ENCODE measurements at regions not wholly inside any gene's neighbourhood (a gene's known extent, or its start where the extent isn't known, plus 50 kb on each side); places are given as distances from the start of the nearest gene placed in this dataset.

DNA sequence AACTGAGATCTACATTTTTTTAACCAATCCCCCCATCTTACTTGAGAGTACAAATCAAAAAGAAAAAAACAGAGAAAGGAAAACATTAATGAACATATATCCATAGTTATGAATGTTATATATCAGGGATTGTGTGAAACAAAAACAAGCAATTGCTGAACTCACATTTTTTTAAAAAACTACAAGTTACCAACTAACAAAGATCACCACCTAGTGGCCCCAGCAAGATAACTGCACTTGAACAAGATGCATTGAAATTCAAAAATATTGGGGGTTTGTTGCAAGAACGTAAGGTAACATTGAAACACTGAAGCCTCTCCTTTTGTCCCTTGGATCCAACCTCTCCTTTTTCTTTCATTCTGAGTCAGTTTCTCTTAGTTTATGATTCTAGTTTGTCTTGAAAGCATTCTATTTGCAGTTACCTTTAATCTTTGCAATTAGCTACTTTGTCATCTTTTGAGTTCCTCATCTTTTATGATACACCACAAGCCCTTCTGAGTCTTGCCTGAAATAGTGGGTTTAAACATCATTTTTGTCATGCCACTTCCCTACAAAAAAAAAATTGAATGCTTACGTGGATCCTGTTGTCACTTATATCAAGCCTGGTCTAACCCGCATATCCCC, 87.3 kb upstream of the TES start:
- no peak for TF ChIP-seq ZFX (IDR thresholded peaks at IDR 0.05; ENCODE audit: borderline replicate concordance)
- TF ChIP-seq, protein P1, sequence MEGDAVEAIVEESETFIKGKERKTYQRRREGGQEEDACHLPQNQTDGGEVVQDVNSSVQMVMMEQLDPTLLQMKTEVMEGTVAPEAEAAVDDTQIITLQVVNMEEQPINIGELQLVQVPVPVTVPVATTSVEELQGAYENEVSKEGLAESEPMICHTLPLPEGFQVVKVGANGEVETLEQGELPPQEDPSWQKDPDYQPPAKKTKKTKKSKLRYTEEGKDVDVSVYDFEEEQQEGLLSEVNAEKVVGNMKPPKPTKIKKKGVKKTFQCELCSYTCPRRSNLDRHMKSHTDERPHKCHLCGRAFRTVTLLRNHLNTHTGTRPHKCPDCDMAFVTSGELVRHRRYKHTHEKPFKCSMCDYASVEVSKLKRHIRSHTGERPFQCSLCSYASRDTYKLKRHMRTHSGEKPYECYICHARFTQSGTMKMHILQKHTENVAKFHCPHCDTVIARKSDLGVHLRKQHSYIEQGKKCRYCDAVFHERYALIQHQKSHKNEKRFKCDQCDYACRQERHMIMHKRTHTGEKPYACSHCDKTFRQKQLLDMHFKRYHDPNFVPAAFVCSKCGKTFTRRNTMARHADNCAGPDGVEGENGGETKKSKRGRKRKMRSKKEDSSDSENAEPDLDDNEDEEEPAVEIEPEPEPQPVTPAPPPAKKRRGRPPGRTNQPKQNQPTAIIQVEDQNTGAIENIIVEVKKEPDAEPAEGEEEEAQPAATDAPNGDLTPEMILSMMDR (IDR thresholded peaks at IDR 0.05) = peak; percentile 88
- no peak overlapping the region for H3K27ac ChIP-seq

DNA sequence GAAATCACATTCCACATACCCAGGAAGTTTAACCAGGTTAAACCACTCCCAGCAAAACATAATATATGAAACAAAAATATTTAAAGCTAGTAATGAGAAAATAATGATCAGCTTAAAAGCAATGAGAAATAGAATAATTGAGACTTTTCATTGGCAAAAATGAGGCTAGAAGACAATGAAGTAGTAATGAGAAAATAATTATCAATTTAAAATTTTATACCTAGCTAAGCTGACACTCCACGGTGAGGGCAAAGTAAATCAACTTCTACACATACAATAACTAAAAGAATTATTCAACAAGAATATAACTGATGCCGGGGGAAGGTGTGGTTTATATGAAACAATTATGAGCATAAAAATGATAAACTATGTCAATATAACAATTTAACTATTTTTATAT, 82.2 kb upstream of the TES start:
- no peak overlapping the region for H3K27ac ChIP-seq
- TF ChIP-seq, protein P1 (IDR thresholded peaks at IDR 0.05) = no peak
- no peak for TF ChIP-seq ZFX (IDR thresholded peaks at IDR 0.05; ENCODE audit: borderline replicate concordance)

DNA sequence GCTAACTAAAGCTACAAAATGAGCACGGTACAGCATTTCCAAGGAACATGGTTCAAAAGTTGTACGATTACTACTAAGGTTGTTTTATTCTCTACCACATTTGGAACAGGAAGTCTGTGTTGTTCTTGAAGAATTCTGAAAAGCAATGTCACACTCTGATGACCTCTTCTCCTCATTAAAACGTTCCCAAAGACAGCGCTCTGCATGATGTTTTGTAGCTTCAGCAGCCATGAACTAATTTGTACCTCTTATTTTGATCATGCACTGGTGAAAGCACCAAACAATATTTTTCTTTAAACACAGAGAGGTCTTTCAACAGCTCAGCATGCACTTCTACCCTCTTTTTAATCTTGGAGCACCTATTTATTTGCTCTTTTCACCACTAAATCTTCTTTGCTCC, 75.0 kb upstream of the TES start:
- H3K27ac ChIP-seq = no peak overlapping the region
- no peak for TF ChIP-seq ZFX (IDR thresholded peaks at IDR 0.05; ENCODE audit: borderline replicate concordance)
- TF ChIP-seq, protein P1 (IDR thresholded peaks at IDR 0.05) = no peak

DNA sequence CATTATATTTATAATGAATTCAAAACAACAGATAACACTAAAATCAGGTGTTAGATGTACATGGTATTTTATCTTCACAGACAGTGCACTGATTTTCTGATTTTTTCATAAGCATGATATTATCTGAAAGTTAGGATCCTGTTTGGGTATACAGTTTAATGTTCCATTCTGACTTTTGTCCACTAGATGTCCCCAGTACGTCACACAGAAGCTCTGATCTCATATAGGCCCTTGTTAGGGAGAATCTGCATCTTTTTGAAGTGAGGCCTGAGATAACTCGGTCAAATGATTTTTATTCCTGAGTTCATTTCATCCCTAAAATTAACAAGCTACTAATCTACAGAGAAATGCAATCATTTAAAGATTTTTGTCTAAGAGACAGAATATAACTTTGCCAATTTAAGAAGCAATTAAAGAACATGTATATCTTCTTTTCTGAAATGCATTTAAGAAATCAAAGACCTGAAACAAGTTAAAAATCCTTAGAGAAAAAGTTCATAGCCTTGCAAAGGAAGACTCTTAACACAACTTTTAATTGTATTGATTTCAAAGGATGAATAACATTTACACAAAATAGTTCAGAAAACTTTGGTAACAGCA, 72.0 kb upstream of the TES start:
- TF ChIP-seq, protein P1 (IDR thresholded peaks at IDR 0.05) = peak; percentile 98
- no peak for TF ChIP-seq ZFX (IDR thresholded peaks at IDR 0.05; ENCODE audit: borderline replicate concordance)
- H3K27ac ChIP-seq = no peak overlapping the region

DNA sequence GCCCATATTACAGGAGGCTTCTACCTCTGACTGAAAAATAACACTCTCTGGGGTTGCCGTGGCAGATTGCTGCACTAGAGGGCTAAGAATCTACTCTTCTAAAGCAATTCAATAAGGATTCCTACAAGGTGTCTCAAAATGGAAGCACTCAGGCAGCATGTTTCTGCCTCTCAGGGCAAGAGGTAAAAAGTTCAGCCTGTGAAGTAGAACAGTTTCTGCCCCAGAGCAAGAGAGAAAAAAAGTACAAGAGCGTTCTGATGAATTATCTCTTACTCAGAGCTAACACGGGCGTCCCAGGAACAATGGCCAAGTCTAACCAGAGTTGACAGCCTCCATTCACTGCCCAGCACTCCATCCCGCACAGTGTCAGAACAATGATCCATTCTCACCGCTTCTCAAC, 71.3 kb upstream of the TES start:
- no peak for TF ChIP-seq ZFX (IDR thresholded peaks at IDR 0.05; ENCODE audit: borderline replicate concordance)
- TF ChIP-seq, protein P1 (IDR thresholded peaks at IDR 0.05) = no peak
- no peak overlapping the region for H3K27ac ChIP-seq

DNA sequence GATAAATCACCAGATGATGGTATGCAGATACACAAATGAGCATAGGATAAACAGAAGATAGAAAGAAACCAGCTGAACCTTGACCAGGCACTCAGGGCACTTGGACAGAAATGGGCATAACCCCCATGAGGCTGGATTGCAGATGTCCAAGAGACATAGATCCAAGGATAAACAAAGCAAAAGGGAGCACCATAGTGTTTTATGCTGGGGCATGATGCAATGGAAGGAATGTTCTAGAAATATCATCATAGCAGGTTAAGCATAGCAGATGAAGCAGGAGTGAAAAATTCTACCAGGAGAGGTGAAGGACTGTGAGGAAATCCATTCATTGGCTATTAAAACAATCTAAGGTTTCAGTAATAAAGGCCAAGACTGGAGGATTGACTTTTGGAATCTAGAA, 70.5 kb upstream of the TES start:
- TF ChIP-seq, protein P1 (IDR thresholded peaks at IDR 0.05) = no peak
- no peak for TF ChIP-seq ZFX (IDR thresholded peaks at IDR 0.05; ENCODE audit: borderline replicate concordance)
- H3K27ac ChIP-seq = no peak overlapping the region

DNA sequence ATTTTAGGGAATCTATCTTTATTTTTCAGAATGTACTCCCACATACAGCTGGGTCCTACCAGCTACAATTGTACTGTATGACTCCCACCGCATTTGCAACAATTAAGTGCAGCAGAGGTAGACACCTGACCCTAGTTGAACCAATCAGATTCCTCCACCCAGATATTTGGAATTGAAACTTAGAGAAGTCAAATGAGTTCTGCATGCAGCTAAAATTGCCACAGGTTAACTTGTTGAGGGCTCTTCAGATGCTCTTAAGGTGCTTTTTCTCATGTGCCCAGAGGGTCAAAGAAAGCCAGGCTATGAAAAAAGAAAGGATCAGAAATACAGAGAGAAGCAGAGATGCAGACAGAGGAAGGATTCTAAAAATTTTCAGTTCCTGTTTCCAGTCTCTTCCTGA, 68.0 kb upstream of the TES start:
- H3K27ac ChIP-seq = no peak overlapping the region

More for the DNA sequence above, 68.0 kb upstream of the TES start:
- TF ChIP-seq, protein P1 (IDR thresholded peaks at IDR 0.05) = no peak
- no peak for TF ChIP-seq ZFX (IDR thresholded peaks at IDR 0.05; ENCODE audit: borderline replicate concordance)
